ENCODE measurements at regions not wholly inside any gene's neighbourhood (a gene's known extent, or its start where the extent isn't known, plus 50 kb on each side); places are given as distances from the start of the nearest gene placed in this dataset.

DNA sequence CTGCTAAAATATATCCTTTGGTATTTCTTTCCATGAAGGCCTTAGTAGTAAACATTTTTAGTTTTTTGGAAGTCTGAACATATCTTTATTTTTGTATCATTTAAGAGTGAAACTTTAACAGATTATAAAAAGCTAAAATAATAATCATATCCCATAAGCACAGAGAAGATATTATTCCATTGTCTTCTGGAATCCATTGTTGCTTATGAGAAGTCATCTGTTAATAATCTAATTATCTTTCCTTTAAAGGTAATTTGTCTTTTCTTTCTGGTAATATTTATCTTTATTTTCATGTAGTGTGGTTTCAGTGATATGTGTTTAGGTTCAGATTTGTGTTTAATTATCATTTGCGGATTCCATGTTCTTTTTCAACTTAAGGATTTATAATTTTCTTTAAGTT is 261.7 kb downstream of the MSRB3 start:
- 63% methylated on average over 1 of the region's 1 CpG for WGBS (ENCODE audit: missing lambda C conversion rate)
- H3K27ac ChIP-seq = no peak overlapping the region
- POLR2A ChIA-PET = no interaction called here

DNA sequence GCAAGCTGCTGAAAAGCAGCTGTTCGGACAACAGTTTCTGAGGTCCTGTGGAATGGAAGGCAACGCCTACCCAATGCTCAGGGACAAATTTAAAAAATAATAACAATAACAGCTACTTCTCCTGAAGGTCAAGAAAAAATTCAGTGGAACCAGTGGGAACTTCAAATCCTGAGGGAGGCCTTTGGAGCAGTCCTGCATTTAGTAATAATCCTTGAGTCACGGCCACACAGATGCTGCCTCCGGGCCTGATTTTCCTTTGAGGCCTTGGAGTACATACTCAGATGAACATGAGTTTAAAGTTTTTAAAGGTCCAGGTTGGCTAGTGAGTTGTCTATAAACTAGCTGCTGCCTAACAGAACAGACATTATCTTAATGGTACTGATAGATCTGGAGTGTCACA is 268.0 kb downstream of the MSRB3 start:
- FAIRE-seq = no peak

More for the DNA sequence above, 261.7 kb downstream of the MSRB3 start:
- ATAC-seq (no peak), DNase-seq (ENCODE audit: low read depth in 1 of 2, low spot score in 1 of 2) (no peak), FAIRE-seq (no peak)
- Histone ChIP-seq H3K9me3 (peaks cover 42% of the 10 kb centered on the region), H3K4me1 (peaks cover 21% of the 10 kb centered on the region), H3K4me2 (no peak overlapping the region), H3K4me3 (no peak overlapping the region)
- no peak for TF ChIP-seq ZFP36 (IDR thresholded peaks at IDR 0.05; ENCODE audit: borderline replicate concordance, partially characterized antibody)
- TF ChIP-seq FOXS1 (CRISPR knock-in tag; IDR thresholded peaks at IDR 0.05) = peak; percentile 88; the same call in 1 of the 2 replicates
- TF ChIP-seq, protein P1, sequence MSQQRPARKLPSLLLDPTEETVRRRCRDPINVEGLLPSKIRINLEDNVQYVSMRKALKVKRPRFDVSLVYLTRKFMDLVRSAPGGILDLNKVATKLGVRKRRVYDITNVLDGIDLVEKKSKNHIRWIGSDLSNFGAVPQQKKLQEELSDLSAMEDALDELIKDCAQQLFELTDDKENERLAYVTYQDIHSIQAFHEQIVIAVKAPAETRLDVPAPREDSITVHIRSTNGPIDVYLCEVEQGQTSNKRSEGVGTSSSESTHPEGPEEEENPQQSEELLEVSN (IDR thresholded peaks at IDR 0.05; ENCODE audit: borderline replicate concordance, low read depth) = no peak
- TF ChIP-seq BHLHE40 (IDR thresholded peaks at IDR 0.05; ENCODE audit: low read depth, low read length) = no peak
- TF ChIP-seq JUN (IDR thresholded peaks at IDR 0.05) = no peak
- TF ChIP-seq HOXB13 (CRISPR knock-in tag; IDR thresholded peaks at IDR 0.05; ENCODE audit: low read depth) = no peak
- CTCF ChIA-PET = interaction anchor here (1.5 kb wide), 1 partner anchor 16 kb away, joined by 4 read pairs; no protein-coding TSS in a partner anchor

DNA sequence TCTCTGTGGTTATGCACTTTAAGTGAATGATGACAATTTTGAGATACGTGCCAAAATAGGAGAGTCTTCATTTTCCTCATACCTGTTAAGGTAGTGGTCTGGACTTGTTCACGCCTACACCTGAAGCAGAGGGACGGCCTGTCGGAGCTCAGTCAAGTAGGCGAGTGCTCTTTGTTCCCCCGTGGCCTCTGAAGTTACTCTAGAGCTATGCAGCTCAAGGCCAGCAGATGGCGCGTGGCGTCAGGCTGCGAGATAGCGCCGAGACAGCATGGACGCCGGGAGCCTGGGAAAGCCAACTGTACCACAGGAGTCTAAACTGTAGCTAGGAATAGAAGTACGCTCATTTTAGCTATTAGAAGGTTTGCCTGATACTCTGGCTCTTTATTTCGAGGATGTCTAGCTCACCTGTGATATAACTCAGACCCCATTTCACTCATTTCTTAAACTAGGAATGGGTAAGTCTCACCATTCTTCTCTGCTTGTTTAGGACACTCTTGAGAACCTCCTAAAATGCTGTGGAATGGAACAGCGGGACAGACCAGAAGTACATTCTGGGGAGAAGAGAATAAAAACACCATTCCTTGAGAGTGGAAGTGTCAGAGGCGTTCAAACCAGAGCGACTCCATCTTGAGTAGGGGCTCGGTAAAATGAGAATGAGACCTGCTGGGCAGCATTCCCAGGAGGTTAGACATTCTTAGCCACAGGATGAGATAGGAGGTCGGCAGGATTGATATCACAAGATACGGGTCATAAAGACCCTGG is 267.4 kb upstream of the HMGA2 start:
- H3K4me2 ChIP-seq = peak overlapping the region; percentile 58
- H3K9me3 ChIP-seq = no peaks in the 10 kb centered on the region
- peak; percentile 98 for TF ChIP-seq SMC3 (IDR thresholded peaks at IDR 0.05)
- TF ChIP-seq, protein P2, sequence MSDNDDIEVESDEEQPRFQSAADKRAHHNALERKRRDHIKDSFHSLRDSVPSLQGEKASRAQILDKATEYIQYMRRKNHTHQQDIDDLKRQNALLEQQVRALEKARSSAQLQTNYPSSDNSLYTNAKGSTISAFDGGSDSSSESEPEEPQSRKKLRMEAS (IDR thresholded peaks at IDR 0.05) = peak; percentile 55
- TF ChIP-seq ESRRA (IDR thresholded peaks at IDR 0.05; ENCODE audit: borderline replicate concordance, low read length) = no peak
- no peak for TF ChIP-seq SREBF2 (IDR thresholded peaks at IDR 0.05)
- TF ChIP-seq RAD21 (conservative IDR thresholded peaks at IDR 0.05 in 1 of 2, IDR thresholded peaks at IDR 0.05 in 1 of 2) = peak; percentile 95 to 96
- TF ChIP-seq, protein P3, sequence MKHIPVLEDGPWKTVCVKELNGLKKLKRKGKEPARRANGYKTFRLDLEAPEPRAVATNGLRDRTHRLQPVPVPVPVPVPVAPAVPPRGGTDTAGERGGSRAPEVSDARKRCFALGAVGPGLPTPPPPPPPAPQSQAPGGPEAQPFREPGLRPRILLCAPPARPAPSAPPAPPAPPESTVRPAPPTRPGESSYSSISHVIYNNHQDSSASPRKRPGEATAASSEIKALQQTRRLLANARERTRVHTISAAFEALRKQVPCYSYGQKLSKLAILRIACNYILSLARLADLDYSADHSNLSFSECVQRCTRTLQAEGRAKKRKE (CRISPR knock-in tag; IDR thresholded peaks at IDR 0.05; ENCODE audit: low read depth) = no peak
- no peak for TF ChIP-seq RCOR1 (IDR thresholded peaks at IDR 0.05; ENCODE audit: low read depth, low read length)
- TF ChIP-seq, protein P4, sequence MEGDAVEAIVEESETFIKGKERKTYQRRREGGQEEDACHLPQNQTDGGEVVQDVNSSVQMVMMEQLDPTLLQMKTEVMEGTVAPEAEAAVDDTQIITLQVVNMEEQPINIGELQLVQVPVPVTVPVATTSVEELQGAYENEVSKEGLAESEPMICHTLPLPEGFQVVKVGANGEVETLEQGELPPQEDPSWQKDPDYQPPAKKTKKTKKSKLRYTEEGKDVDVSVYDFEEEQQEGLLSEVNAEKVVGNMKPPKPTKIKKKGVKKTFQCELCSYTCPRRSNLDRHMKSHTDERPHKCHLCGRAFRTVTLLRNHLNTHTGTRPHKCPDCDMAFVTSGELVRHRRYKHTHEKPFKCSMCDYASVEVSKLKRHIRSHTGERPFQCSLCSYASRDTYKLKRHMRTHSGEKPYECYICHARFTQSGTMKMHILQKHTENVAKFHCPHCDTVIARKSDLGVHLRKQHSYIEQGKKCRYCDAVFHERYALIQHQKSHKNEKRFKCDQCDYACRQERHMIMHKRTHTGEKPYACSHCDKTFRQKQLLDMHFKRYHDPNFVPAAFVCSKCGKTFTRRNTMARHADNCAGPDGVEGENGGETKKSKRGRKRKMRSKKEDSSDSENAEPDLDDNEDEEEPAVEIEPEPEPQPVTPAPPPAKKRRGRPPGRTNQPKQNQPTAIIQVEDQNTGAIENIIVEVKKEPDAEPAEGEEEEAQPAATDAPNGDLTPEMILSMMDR (IDR thresholded peaks at IDR 0.05) = peak; percentile 91
- TF ChIP-seq MYC (IDR thresholded peaks at IDR 0.05; ENCODE audit: borderline replicate concordance, low read length) = no peak
- TF ChIP-seq, protein P5, sequence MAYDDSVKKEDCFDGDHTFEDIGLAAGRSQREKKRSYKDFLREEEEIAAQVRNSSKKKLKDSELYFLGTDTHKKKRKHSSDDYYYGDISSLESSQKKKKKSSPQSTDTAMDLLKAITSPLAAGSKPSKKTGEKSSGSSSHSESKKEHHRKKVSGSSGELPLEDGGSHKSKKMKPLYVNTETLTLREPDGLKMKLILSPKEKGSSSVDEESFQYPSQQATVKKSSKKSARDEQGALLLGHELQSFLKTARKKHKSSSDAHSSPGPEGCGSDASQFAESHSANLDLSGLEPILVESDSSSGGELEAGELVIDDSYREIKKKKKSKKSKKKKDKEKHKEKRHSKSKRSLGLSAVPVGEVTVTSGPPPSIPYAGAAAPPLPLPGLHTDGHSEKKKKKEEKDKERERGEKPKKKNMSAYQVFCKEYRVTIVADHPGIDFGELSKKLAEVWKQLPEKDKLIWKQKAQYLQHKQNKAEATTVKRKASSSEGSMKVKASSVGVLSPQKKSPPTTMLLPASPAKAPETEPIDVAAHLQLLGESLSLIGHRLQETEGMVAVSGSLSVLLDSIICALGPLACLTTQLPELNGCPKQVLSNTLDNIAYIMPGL (CRISPR knock-in tag; IDR thresholded peaks at IDR 0.05; ENCODE audit: borderline replicate concordance) = no peak
- TF ChIP-seq, protein P6, sequence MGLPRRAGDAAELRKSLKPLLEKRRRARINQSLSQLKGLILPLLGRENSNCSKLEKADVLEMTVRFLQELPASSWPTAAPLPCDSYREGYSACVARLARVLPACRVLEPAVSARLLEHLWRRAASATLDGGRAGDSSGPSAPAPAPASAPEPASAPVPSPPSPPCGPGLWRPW (IDR thresholded peaks at IDR 0.05) = no peak
- WGBS (ENCODE audit: missing lambda C conversion rate) = 21% methylated on average over 22 of the region's 22 CpGs
- no peaks in the 10 kb centered on the region for H3K4me1 ChIP-seq
- DNase-seq (ENCODE audit: low read depth in 1 of 2, low spot score in 1 of 2) (peak; percentile 77 to 82), FAIRE-seq (no peak), ATAC-seq (peak; percentile 100)
- H3K4me3 ChIP-seq = no peak overlapping the region
- peak overlapping the region; percentile 41 to 42; a peak in 2 of 6 replicates for H3K27ac ChIP-seq
- ChIA-PET CTCF (interaction anchor here (0.5 to 6.5 kb wide), 66 partner anchors 8 to 551 kb away, joined by 3 to 48 read pairs (median 4); partner anchors contain the start of gene HMGA2), POLR2A (interaction anchor here (0.6 to 1.1 kb wide), 2 partner anchors 185 to 530 kb away, joined by 4 read pairs; no protein-coding TSS in a partner anchor)

More for the DNA sequence above, 268.0 kb downstream of the MSRB3 start:
- Histone ChIP-seq H3K9me3 (peaks cover 8% of the 10 kb centered on the region; the same call in 1 of the 3 replicates), H3K4me3 (no peak overlapping the region), H3K4me1 (no peaks in the 10 kb centered on the region), H3K4me2 (no peak overlapping the region), H3K27ac (no peak overlapping the region)
- 87% methylated on average over 4 of the region's 4 CpGs for WGBS (ENCODE audit: missing lambda C conversion rate)
- ChIA-PET POLR2A (no interaction called here), CTCF (interaction anchor here (1.0 to 2.5 kb wide), 4 partner anchors 10 to 541 kb away, joined by 3 to 22 read pairs (median 4); no protein-coding TSS in a partner anchor)
- TF ChIP-seq, protein P5 (CRISPR knock-in tag; IDR thresholded peaks at IDR 0.05; ENCODE audit: borderline replicate concordance) = no peak
- TF ChIP-seq EHMT2 (IDR thresholded peaks at IDR 0.05; ENCODE audit: low read depth) = no peak
- no peak for TF ChIP-seq ZNF302 (CRISPR knock-in tag; IDR thresholded peaks at IDR 0.05)
- no peak for TF ChIP-seq HOXB5 (CRISPR knock-in tag; IDR thresholded peaks at IDR 0.05)
- DNase-seq (ENCODE audit: low read depth in 1 of 2, low spot score in 1 of 2) (no peak), ATAC-seq (no peak)

Data from A549 (cell line).